HG02798 (cell line): ENCODE measurements at regions not wholly inside any gene's neighbourhood (a gene's known extent, or its start where the extent isn't known, plus 50 kb on each side); places are given as distances from the start of the nearest gene placed in this dataset.

Source experiments
- ATAC-seq: cut with Tn5 transposase; IDR thresholded peaks from one replicate; pipeline ENCODE4 v1.9.1; 2021; ENCODE audit warnings: mild to moderate bottlenecking; ENCODE audit not compliant: unreplicated experiment, poor library complexity

GRCh38 chr21:15552914-15553494, 176.8 kb upstream of the USP25 start:
- no peak for ATAC-seq

- no peak for ATAC-seq
These were observed 171.9 kb upstream of the USP25 start for GRCh38 chr21:15557925-15558324.

GRCh38 chr21:15558884-15559283, 170.9 kb upstream of the USP25 start:
- no peak for ATAC-seq

- no peak for ATAC-seq
These were observed 170.1 kb upstream of the USP25 start for GRCh38 chr21:15559660-15560059.

- no peak for ATAC-seq
These were observed 169.3 kb upstream of the USP25 start for GRCh38 chr21:15560383-15561056.

GRCh38 chr21:15562748-15563147, 167.0 kb upstream of the USP25 start:
- no peak for ATAC-seq

GRCh38 chr21:15564907-15565306, 164.9 kb upstream of the USP25 start:
- no peak for ATAC-seq

- no peak for ATAC-seq
These were observed 163.1 kb upstream of the USP25 start for GRCh38 chr21:15566703-15567102.

GRCh38 chr21:15567191-15567590, 162.6 kb upstream of the USP25 start:
- no peak for ATAC-seq

- no peak for ATAC-seq
These were observed 161.3 kb upstream of the USP25 start for GRCh38 chr21:15568516-15568915.

GRCh38 chr21:15586752-15587427, 142.9 kb upstream of the USP25 start:
- ATAC-seq = no peak

GRCh38 chr21:15592271-15592860, 137.4 kb upstream of the USP25 start:
- ATAC-seq = no peak

GRCh38 chr21:15592957-15593356, 136.8 kb upstream of the USP25 start:
- no peak for ATAC-seq

GRCh38 chr21:15601390-15601789, 128.4 kb upstream of the USP25 start:
- no peak for ATAC-seq

GRCh38 chr21:15604413-15604812, 125.4 kb upstream of the USP25 start:
- ATAC-seq = no peak

- no peak for ATAC-seq
These were observed 115.0 kb upstream of the USP25 start for GRCh38 chr21:15614766-15615165.

- no peak for ATAC-seq
These were observed 112.8 kb upstream of the USP25 start for GRCh38 chr21:15616864-15617574.

- ATAC-seq = no peak
These were observed 111.8 kb upstream of the USP25 start for GRCh38 chr21:15617964-15618363.

GRCh38 chr21:15620892-15621291, 108.9 kb upstream of the USP25 start:
- ATAC-seq = no peak

- ATAC-seq = no peak
These were observed 105.1 kb upstream of the USP25 start for GRCh38 chr21:15624646-15625045.

- no peak for ATAC-seq
These were observed 104.4 kb upstream of the USP25 start for GRCh38 chr21:15625363-15625762.
